ENCODE measurements at regions not wholly inside any gene's neighbourhood (a gene's known extent, or its start where the extent isn't known, plus 50 kb on each side); places are given as distances from the start of the nearest gene placed in this dataset.

GRCh38 chr20:6595704-6596103 is 171.8 kb upstream of the BMP2 start:
- Mint-ChIP-seq H3K36me3 (no peaks in the 10 kb centered on the region), H3K27me3 (peaks cover 39% of the 10 kb centered on the region)

GRCh38 chr20:6590891-6591637 is 176.4 kb upstream of the BMP2 start:
- H3K27me3 Mint-ChIP-seq = peaks cover 21% of the 10 kb centered on the region
- no peak for TF ChIP-seq CTCF (conservative IDR thresholded peaks at IDR 0.05)
- H3K27ac Mint-ChIP-seq = no peak overlapping the region
- H3K4me3 Mint-ChIP-seq = no peak overlapping the region
- H3K4me1 Mint-ChIP-seq (ENCODE audit: unreplicated experiment) = peaks cover 10% of the 10 kb centered on the region
- peaks cover 3% of the 10 kb centered on the region for H3K36me3 Mint-ChIP-seq
- peaks cover 4% of the 10 kb centered on the region for H3K9me3 Mint-ChIP-seq
- no peak for DNase-seq (ENCODE audit: extremely low spot score, unreplicated experiment)

More at GRCh38 chr20:6595704-6596103, 171.8 kb upstream of the BMP2 start:
- DNase-seq (ENCODE audit: extremely low spot score, unreplicated experiment) = no peak
- peaks cover under 1% of the 10 kb centered on the region for H3K9me3 Mint-ChIP-seq
- peaks cover 27% of the 10 kb centered on the region for H3K4me1 Mint-ChIP-seq (ENCODE audit: unreplicated experiment)
- H3K27ac Mint-ChIP-seq = peak overlapping the region; percentile 5
- H3K4me3 Mint-ChIP-seq = peak overlapping the region; percentile 1
- TF ChIP-seq CTCF (conservative IDR thresholded peaks at IDR 0.05) = no peak

GRCh38 chr20:6588296-6588695 is 179.2 kb upstream of the BMP2 start:
- H3K9me3 Mint-ChIP-seq = peaks cover 4% of the 10 kb centered on the region
- peaks cover 3% of the 10 kb centered on the region for H3K36me3 Mint-ChIP-seq
- DNase-seq (ENCODE audit: extremely low spot score, unreplicated experiment) = no peak
- peaks cover 10% of the 10 kb centered on the region for H3K27me3 Mint-ChIP-seq
- no peak for TF ChIP-seq CTCF (conservative IDR thresholded peaks at IDR 0.05)
- no peak overlapping the region for H3K4me3 Mint-ChIP-seq
- H3K27ac Mint-ChIP-seq = no peak overlapping the region
- H3K4me1 Mint-ChIP-seq (ENCODE audit: unreplicated experiment) = peaks cover under 1% of the 10 kb centered on the region

- Mint-ChIP-seq H3K27ac (no peak overlapping the region), H3K27me3 (peaks cover 14% of the 10 kb centered on the region), H3K36me3 (peaks cover 3% of the 10 kb centered on the region), H3K4me3 (no peak overlapping the region), H3K9me3 (peaks cover 4% of the 10 kb centered on the region), H3K4me1 (ENCODE audit: unreplicated experiment) (peaks cover 5% of the 10 kb centered on the region)
- no peak for DNase-seq (ENCODE audit: extremely low spot score, unreplicated experiment)
- TF ChIP-seq CTCF (conservative IDR thresholded peaks at IDR 0.05) = peak; percentile 82
Observed at GRCh38 chr20:6583134-6583738, 184.2 kb upstream of the BMP2 start.

GRCh38 chr20:6582449-6582848 is 185.0 kb upstream of the BMP2 start:
- H3K36me3 Mint-ChIP-seq = peaks cover 3% of the 10 kb centered on the region
- no peak for TF ChIP-seq CTCF (conservative IDR thresholded peaks at IDR 0.05)

More at GRCh38 chr20:6582449-6582848, 185.0 kb upstream of the BMP2 start:
- DNase-seq (ENCODE audit: extremely low spot score, unreplicated experiment) = no peak
- Mint-ChIP-seq H3K4me3 (no peak overlapping the region), H3K27me3 (peaks cover 11% of the 10 kb centered on the region), H3K9me3 (peaks cover 4% of the 10 kb centered on the region), H3K4me1 (ENCODE audit: unreplicated experiment) (peaks cover 5% of the 10 kb centered on the region), H3K27ac (no peak overlapping the region)
